GM23248 (cell line): ENCODE measurements at regions not wholly inside any gene's neighbourhood (a gene's known extent, or its start where the extent isn't known, plus 50 kb on each side); places are given as distances from the start of the nearest gene placed in this dataset.

Experiments used
- EZH2 ChIP-seq: fragments of 200-600 bp; sonication (generic); IDR thresholded peaks from 2 replicates; pipeline ENCODE4 v1.6.1; 2018; ENCODE audit warnings: antibody characterized with exemption, mild to moderate bottlenecking; ENCODE audit not compliant: insufficient read depth, poor library complexity, severe bottlenecking
- EZH2phosphoT487 ChIP-seq: fragments of 200-600 bp; sonication (generic); IDR thresholded peaks from 2 replicates; pipeline ENCODE4 v1.6.1; 2018; ENCODE audit warnings: antibody characterized with exemption, moderate library complexity, mild to moderate bottlenecking, low read depth; ENCODE audit not compliant: insufficient read depth

DNA sequence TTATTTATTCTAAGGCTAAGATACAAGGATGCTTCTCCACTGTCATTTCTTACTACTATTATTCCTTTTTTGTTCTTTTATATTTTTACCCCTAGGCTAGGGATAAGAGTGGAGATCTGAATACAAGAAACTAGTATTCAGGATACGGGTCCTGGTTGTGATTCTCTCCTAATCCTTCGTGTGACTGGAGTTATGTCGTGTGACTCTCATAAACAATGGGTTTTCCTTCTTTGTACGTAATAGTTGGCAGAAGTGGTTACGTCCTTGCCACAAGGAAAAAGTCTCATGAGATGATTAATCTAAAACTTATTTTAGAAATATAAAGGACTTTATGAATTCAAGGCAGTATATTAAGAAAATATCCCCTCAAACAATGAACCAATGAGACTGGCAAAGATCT lies 497.2 kb upstream of the FAM241A start:
- TF ChIP-seq EZH2 (no peak), EZH2phosphoT487 (no peak)
